HG03342 (cell line): ENCODE measurements at regions not wholly inside any gene's neighbourhood (a gene's known extent, or its start where the extent isn't known, plus 50 kb on each side); places are given as distances from the start of the nearest gene placed in this dataset.

ENCODE experiments used
- ATAC-seq: cut with Tn5 transposase; IDR thresholded peaks from one replicate; pipeline ENCODE4 v1.9.1; 2021; ENCODE audit warnings: mild to moderate bottlenecking, moderate library complexity; ENCODE audit not compliant: unreplicated experiment

DNA sequence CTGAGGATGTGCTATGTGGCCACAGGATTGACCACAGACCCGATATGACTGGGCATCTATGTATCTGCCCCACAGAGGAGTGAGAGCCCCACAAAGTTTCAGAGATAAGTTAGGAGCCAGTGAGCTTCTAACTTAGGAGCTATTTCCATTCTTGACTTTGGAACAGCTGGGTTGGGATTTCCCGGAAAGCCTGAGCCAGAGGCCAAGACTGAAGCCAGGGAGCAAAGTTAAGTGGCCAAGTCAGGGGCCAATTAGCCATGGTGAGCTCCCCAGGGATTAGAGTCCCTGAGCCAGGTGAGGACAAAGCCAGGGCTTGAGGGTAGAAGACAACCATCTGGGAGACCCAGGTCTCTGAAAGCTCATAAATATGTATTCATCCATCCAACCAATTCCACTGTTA lies 143.6 kb downstream of the MAFB start:
- no peak for ATAC-seq

DNA sequence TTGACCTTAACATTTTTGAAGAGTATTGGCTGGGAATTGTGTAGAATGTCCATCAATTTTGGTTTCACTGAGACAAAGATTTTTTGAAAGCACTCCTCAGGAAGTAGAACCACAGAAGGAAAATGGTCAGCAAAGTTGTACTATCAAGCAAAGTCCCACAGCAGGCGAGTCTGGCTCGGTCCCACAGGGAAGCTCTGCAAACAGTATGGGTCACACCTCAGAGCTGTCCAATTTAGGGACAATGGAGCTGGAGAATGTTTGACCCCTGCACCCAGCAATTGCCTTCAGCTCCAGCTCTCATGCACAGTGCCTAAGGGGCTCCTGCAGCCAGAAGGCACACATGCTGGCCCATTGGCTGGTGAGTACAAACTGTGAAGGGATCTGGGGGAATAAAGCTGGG lies 147.0 kb downstream of the MAFB start:
- no peak for ATAC-seq

DNA sequence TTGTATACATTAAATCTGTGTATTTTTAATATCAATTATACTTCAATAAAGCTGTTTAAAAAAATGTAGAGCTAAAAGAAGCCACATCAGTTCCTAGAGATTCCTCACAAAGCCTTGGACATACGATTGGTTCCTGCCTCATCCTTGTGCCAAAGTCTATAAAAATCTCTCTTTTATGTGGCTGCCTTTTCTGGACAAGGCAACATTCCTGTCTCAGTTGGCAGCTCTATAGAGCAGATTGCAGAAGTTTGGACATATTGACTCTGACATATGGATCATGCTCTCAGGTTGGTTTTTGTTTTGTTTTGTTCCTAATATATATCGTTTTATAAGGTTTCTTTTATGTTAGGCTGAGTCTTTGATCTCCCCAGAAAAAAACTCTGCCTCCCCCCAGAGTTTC lies 148.9 kb downstream of the MAFB start:
- no peak for ATAC-seq

DNA sequence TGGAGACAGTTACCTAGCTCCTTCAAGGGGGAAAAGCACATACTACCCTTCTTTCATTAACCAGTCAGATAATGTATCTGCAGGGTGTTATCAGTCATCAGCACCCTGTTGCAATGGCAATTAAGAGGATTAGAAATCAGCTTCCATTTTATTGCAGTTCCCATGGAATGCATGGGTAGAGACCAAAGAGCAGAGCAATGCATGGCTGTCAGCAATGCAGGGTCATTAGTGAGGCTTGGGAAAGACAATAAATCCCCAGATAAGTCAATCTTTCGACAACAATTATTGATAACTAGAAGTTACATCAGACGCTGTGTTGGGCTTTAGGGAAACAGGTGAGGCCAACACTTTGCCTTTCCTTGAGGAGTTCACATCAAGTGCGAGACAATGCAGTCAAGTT lies 150.9 kb downstream of the MAFB start:
- ATAC-seq = no peak

DNA sequence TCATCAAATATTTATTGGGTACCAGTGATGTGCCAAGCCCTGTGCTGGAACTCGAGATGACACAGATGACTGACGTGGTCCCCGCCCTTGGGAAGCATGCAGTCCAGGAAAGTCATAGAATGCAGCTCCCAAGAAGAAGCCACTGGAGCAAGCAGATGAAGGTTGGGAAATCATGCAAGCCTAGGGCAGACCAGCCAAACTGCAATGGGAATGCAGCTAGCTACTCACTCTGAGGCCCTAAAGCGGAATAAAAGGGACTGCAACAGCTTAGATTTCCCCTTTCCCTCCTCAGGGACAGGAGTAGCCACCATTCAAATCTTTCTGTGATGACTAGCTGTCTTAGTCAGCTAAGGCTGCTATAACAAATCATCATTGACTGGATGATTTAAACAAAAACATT lies 152.2 kb downstream of the MAFB start:
- no peak for ATAC-seq

DNA sequence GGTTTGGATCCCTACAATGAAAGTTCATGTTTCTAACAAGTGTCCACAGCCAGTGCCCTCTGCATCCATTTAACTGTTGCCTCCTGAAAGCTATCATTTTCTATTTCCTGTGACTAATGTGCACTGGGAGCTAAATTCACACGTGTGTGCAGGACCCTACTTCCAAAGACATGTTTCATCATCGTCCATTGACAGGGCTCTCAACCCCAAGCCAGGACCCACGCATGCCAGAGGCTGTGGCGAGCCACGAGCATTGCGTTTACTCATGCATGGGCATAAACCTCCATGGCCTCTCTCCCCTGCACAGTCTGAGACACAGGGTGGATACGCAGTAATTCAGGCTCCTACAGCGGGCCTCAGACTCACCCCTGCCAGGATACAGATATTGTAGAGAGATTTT lies 153.2 kb downstream of the MAFB start:
- ATAC-seq = no peak

DNA sequence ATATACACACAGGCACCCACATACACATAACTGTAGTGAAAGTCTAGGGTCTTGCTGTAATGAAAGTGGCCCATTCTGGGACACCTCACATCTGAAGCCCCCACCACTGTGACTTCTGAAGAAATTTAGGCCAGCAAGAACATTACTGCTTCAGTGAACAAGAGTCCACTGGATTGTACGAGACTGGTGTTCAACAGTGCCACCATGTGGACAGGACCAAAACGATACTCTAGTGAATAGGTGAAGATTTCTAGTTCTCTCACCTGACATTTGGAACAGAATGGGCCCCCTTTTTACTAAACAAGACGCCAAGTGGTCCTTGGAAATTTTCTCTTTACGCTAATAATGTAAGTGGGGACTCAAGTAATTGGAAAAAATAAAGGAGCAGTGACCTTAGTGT lies 156.9 kb downstream of the MAFB start:
- no peak for ATAC-seq

DNA sequence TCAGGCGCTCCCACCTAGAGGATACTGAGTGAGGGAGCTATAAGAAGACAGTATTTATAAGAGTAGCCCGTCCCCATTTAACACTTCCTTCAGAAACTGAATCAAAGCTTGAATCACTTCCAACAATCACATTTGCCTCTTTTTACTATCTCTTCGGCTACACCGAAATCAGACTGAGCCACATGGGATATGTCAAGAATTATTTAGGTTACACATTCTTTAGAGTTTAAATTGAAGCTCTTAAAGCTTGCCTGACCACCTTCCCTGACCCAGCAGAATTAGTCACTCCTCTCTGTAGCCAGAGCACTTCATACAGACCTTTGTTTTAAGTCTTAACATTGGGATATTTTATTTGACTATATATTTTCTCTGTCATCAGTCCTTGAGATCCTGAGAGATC lies 163.7 kb downstream of the MAFB start:
- no peak for ATAC-seq

DNA sequence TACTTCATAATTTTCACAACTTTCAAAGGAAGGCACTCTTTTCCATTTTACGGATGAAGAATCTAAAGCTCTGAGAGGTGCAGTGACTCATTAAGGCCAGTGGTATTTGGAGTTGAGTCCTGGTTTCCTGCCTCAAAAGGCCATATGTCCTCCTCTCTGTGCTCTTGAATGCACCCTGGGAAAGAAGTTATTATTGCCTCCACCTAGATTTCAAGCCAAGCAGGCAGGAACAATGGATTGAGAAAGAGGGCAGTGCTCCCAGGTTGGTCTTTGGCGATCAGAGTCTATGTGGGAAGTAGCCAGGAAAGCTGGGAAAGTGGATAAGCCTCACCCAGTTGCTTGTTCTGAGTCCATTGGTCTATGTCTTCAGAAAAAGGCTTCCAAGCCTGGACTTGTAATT lies 165.0 kb downstream of the MAFB start:
- no peak for ATAC-seq

DNA sequence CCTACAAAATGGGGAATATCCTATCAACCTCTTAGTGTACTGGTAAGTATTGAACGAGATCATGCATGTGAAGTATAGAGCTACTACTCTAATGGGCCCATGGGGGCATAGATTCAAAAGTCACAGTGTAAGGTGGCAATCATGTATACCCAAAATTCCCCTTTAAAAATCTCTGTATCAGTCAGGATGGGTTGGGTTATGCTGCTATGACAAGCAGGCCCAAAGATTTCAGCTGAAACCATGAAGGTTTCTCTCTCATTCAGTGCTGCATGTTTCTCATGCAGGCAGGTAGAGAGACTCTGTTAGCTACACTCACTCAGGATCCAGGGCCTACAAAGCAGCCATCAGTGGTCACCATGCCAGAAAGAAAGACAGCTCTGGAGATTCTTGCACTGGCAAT lies 166.6 kb downstream of the MAFB start:
- ATAC-seq = no peak

DNA sequence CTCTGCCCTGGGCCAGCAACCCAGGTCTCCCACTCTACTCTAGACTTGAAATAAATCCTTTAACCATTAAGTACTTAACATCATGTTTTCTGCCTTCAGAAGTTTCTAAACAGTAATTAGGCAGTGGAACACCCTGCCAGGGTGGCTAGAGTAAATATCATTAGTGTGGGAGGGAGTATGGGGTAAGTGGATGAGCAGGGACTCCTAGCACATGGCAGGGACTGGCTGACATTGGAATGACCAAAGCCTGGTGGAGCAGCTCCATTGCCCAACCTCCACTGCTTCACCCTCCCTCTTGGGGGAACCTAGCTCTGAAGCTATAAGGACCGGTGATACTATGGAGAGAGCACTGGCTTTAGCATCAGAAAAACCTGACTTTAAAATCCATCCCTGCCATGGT lies 167.1 kb downstream of the MAFB start:
- ATAC-seq = no peak

DNA sequence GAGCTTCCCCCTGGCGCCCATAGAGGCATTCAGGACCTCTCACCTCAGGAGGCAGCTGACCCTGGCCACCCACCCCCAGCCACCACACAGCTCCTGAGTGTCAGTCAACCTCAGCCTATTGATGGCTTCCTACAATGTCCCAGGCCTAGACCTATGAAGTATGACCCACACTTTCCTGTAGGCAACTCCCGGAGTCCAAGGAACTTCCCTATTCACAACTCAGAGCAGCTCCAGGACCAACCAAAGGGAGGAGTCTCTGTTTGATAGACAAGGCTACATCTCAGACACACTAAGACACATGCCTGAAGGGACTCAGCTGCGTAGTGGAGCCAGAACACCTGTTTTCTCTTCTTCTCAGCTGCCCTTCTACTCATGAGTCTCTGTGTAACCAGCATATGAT lies 169.1 kb downstream of the MAFB start:
- no peak for ATAC-seq

DNA sequence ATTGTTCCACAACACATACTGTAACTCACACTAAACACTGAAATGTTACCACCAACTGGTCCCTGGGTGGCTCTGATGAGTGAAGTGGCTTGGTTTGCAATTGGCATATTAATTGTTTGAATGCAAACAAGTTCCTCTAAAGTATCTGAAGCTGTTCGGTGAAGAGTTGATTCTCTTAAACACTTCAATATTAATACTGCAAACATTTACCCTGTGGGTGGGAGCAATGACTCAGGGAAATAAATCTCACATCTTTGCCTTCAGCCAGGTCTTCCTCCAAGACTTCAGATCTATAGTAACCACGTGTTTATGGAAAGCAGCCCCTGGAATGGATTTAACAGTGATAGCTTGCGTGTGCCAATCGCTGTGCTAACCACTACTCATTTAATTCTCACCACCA lies 176.0 kb downstream of the MAFB start:
- ATAC-seq = no peak

DNA sequence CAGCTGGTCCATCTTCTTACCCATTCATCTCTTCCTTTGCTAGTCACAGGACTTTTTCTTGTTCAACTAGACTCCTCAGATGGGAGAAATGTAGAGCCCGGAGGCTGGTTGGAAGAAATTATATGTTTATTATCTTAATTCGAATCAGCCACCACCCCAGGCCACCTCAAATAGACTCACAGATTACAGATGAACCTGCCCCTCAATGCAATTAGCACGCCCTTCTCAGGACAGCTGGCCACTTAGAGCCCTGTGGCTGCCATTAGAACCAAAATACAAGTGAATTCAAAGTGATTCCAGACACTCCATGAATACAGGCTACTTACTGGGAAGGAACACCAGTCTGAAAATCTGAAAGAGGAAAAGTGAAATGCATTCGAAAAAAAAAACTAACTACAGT lies 176.4 kb downstream of the MAFB start:
- ATAC-seq = no peak

DNA sequence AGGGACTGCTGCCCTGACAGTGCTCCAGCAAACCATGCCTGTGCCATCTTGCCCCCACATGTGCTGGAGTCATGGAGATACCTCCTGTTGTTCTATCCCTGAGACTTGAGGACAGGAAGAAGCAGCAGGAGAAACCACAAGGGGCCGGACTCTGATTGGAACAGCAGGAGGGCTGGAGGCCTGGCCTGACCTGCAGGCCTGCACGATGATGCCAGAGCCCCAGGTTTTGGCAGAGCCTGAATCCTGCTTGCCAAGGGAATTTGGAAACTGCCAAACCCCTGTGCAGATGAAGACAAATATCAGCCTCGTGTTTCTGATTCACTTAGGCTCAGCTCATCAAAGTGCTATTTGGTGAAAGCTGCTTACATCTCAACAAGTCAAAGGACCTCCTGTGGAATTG lies 177.6 kb downstream of the MAFB start:
- ATAC-seq = no peak

DNA sequence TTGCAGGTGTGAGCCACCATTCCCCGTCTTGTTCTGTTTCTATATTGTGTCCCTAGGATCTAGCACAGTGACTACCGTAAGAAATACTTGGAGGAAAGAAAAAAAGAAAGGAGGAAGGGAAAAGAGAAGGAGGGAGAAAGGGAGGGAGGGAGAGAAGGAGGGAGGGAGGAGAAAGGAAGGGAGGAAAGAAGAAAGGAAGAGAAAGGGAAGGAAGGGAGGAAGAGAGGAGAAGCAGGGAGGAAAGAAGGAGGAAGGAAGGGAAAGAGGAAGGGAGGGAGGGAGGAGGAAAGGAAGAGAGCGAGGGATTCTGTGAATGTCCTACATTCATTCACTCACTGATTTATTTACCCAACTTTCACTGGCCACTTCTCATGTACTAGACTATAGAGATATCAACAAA lies 178.4 kb downstream of the MAFB start:
- ATAC-seq = no peak

DNA sequence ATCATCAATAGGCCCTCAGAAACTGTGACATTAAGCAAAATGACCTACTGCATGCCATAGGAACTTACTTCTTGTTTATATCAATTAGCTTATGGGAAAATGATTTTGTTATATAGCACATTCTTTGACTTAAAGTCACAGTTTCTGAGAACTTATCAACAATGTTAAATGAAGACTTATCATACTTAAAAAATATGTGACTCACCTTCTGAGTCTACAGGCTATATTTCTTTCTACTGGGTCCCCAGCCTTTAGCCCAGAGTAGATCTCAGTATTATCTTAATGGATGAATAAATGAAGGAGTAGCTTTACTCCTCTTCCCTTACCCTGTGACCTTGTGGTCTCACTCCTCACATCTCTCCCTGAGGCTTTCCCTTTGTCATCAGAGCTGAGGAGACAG lies 180.2 kb downstream of the MAFB start:
- ATAC-seq = no peak

DNA sequence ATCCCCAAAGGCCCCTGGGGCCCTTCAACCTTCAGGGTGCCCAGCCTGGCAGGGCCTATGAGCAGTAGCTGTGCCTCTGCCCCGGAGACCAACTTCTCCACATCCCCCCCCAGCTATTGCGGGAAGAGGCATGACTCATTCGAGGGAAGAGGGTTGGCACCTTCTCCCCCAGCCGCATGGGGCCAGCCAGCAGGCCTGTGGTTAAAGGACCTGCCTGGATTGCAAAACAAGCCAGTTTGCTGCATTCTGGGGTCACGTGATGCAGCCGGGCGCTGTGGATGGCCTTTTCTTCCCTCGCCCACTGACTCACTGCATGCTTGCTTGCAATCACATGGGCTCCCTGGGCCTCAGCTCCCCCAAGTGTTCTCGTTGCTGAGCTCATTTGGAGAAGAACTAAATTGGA lies 182.5 kb downstream of the MAFB start:
- ATAC-seq = no peak

DNA sequence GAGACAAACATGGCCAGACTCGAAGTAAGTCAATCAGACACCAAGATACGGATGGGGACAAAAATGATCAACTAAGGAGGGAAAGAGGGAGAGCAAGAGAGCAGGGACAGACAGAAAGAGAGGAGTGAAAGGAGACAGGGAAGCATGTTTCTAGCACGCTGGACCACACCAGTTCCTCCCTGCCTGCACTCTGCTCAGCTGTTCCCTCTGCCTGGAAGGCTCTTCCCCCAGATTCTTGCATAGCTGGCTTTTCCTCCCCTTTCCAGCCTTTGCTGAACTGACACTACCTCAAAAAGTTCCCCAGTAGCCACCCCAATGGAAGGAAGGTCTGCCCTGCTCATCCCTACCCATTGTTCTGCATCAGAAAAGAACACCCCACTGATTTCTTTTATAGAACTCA lies 185.9 kb downstream of the MAFB start:
- ATAC-seq = no peak

DNA sequence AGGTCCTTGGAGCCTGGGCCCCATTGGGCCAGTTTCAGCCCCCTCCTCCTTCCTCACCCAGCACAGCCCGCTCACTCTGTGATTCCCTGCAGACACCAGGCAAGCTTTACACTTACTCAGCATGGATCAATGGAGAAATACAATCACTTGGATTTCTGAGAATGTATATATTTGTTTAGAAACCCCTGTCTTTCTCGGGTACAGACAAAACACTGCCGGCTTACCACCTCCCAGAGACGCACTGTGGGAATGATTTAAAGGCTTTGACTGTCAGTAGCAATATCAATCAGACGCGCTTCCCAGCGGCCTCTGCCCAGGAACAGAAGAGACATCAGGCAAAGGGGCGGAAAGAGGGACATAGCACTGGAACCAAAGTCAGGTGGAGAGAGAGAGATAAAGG lies 186.5 kb downstream of the MAFB start:
- no peak for ATAC-seq

DNA sequence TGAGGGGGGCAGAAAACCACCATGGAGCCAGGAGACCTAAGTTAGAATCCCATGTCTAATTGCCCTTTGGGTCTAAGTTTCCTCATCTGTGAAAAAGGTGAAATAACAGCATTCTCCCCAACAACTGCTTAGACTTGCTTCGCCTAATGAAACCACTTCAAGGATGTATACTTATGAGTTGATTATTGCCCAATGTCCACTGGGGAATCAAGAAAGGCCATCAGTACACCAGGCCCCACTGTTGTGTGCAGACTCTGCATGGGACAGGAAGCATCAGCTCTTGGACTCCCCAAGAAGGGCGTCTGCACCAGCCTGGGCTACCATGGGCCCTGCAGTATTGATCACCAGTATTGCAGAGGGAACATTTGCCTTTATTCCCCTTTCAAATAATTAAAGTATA lies 189.6 kb downstream of the MAFB start:
- ATAC-seq = no peak

DNA sequence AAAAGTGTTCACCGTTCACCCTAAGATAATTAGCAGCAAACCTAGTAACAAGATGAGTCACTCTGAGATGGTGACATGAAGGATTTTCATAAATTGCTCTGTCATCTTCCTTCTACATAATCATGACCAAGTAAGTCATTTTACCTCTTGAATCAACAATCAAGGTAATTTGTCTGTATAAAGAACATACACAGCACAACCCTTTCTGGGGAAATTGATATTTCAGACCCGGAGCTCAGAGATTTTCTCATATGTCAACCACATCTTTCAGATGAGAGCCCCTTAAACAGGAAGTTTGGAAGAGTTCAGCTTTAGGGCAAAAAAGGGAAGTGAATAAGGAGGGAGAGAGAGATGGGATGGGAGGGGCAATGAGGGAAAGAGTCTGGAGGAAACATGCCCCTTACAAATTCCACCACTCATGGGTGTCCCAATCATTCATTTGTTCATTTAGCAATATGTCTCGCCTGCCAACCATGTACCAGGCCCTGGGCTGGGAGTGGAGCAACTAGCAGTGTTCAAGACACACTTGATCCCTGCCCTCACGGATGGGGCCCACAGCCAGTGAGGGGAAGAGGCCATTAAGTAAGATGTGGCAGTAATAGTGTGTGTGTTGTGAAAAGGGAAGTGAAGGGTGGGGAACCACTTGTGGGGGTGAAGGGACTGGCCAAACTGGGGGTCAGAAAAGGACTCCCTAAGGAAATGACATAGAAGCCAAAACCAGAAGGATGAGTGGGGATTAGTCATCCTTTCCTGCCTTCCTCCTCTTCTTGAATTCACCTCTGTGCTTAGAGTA lies 190.9 kb downstream of the MAFB start:
- peak; percentile 51 for ATAC-seq

DNA sequence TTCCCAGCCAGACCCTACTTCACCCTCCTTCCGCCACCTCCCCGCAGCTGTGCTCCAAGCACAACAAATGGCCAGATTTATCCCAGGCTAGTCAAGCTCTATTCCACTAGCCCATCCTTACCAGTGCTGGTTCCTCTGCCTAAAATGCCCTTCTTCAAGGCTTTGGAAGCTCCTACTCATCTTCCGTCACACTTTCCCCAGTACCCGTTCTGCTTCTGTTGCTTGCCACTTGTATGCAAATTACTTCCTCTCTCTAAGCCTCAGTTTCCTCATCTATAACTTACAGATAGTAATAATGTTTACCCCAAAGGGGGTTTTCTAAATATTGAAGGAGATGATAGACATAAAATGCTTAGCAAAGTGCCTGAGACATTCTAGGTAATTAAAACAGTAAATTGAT lies 193.1 kb downstream of the MAFB start:
- no peak for ATAC-seq
